ENCODE measurements at regions not wholly inside any gene's neighbourhood (a gene's known extent, or its start where the extent isn't known, plus 50 kb on each side); places are given as distances from the start of the nearest gene placed in this dataset.

DNA sequence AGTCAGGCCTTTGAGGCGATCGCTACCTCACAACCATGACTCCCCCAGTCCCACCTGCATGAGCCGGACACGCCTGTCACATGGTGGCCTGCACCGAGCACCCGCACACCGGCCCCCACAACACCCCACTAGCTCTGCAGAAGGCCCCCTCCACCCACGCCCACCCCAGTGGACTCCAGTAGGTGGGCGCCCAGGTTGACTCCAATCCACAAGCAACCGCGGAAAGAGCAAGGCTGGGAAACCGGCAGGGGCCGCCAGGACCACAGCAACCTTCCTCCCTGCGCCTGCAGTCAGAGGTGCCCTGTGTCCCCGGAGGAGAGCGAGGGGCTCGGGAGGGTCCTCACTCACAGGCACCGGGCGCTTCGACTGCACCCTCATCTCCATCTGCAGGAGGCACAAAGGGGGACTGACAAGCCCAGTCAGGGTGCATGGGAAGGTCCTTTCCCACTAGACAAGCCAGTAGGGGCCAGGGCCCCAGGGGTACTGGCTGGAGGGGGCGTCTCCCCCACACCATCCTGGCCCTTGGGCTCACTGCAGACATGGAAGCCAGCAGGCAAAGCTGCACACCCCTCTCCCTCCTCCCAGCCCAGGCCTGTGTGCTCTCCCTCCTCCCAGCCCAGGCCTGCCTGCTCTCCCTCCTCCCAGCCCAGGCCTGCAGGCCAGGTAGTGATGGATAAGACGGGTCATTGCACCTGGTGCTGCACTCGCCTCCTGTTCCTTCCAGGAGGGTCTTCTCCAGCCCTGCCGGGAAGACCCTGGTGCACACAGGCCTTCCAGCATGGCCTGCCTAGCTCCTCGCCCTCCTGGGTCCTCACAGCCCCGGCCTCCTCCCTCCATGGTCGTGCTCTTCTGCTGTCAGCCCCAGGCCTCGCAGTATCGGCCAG lies 137.2 kb downstream of the DLL1 start:
- TF ChIP-seq, protein P1, sequence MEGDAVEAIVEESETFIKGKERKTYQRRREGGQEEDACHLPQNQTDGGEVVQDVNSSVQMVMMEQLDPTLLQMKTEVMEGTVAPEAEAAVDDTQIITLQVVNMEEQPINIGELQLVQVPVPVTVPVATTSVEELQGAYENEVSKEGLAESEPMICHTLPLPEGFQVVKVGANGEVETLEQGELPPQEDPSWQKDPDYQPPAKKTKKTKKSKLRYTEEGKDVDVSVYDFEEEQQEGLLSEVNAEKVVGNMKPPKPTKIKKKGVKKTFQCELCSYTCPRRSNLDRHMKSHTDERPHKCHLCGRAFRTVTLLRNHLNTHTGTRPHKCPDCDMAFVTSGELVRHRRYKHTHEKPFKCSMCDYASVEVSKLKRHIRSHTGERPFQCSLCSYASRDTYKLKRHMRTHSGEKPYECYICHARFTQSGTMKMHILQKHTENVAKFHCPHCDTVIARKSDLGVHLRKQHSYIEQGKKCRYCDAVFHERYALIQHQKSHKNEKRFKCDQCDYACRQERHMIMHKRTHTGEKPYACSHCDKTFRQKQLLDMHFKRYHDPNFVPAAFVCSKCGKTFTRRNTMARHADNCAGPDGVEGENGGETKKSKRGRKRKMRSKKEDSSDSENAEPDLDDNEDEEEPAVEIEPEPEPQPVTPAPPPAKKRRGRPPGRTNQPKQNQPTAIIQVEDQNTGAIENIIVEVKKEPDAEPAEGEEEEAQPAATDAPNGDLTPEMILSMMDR (IDR thresholded peaks at IDR 0.05; ENCODE audit: control extremely low read depth, extremely low read depth) = no peak
- Histone ChIP-seq H3K9me3 (ENCODE audit: control insufficient read depth in 4 of 4, insufficient read depth in 3 of 4, low read length in 3 of 4) (no peaks in the 10 kb centered on the region), H3K27me3 (ENCODE audit: control insufficient read depth in 3 of 3, insufficient read depth in 3 of 3, low read length in 2 of 3) (peaks cover 0 to 3% (median under 1%) of the 10 kb centered on the region in 3 donors), H3K4me3 (no peak overlapping the region), H3K27ac (ENCODE audit: low read depth in 1 of 2, low read length in 1 of 2) (peak overlapping the region in 1 of 2 donors; percentile 87), H3K9ac (ENCODE audit: insufficient read depth in 1 of 2, low read length in 2 of 2) (no peak overlapping the region), H3K36me3 (ENCODE audit: control insufficient read depth in 4 of 4, insufficient read depth in 4 of 4, low read length in 4 of 4) (no peaks in the 10 kb centered on the region), H3K4me1 (ENCODE audit: control insufficient read depth in 5 of 5, insufficient read depth in 5 of 5, low read length in 5 of 5) (peaks cover 0 to 8% (median 0%) of the 10 kb centered on the region in 5 donors)
- 90 to 91% methylated on average over 29 of the region's 29 CpGs for WGBS, 2 donors
- ATAC-seq (ENCODE audit: insufficient read depth, low FRiP score) = no peak
- no peak for DNase-seq

DNA sequence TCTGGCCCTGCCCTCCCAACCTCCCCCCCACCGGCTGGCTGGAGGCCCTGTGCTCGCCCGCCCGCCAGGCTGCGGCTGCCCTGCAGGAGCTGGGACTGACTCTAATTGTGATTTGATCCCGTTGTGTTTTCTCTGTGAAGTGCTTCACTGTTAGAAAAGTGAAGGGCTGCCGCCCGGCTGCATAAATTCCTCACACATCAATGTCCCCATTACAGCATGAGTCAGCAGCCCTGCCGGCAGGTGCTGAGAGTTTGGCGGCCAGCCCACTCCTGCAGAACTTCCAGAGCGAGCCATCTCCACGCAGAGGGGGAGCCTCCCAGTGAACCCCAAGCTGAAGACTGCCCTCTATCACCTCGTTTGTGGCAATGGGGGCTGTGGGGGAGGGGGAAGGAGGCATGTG lies 137.9 kb downstream of the DLL1 start:
- H3K9ac ChIP-seq (ENCODE audit: insufficient read depth in 1 of 2, low read length in 2 of 2) = no peak overlapping the region
- H3K36me3 ChIP-seq (ENCODE audit: control insufficient read depth in 4 of 4, insufficient read depth in 4 of 4, low read length in 4 of 4) = no peaks in the 10 kb centered on the region
- peaks cover 0 to 8% (median 2%) of the 10 kb centered on the region in 5 donors for H3K4me1 ChIP-seq (ENCODE audit: control insufficient read depth in 5 of 5, insufficient read depth in 5 of 5, low read length in 5 of 5)
- H3K27me3 ChIP-seq (ENCODE audit: control insufficient read depth in 3 of 3, insufficient read depth in 3 of 3, low read length in 2 of 3) = peaks cover 0 to 7% (median 2%) of the 10 kb centered on the region in 3 donors
- peak; percentile 57 to 74 (median 69) for DNase-seq
- peak overlapping the region in 1 of 2 donors; percentile 87 for H3K27ac ChIP-seq (ENCODE audit: low read depth in 1 of 2, low read length in 1 of 2)
- 31 to 35% methylated on average over 12 to 13 of the region's 13 CpGs for WGBS, 2 donors
- no peaks in the 10 kb centered on the region for H3K9me3 ChIP-seq (ENCODE audit: control insufficient read depth in 4 of 4, insufficient read depth in 3 of 4, low read length in 3 of 4)
- TF ChIP-seq, protein P1 (IDR thresholded peaks at IDR 0.05; ENCODE audit: control extremely low read depth, extremely low read depth) = no peak
- peak; percentile 5 for ATAC-seq (ENCODE audit: insufficient read depth, low FRiP score)
- H3K4me3 ChIP-seq = no peak overlapping the region

DNA sequence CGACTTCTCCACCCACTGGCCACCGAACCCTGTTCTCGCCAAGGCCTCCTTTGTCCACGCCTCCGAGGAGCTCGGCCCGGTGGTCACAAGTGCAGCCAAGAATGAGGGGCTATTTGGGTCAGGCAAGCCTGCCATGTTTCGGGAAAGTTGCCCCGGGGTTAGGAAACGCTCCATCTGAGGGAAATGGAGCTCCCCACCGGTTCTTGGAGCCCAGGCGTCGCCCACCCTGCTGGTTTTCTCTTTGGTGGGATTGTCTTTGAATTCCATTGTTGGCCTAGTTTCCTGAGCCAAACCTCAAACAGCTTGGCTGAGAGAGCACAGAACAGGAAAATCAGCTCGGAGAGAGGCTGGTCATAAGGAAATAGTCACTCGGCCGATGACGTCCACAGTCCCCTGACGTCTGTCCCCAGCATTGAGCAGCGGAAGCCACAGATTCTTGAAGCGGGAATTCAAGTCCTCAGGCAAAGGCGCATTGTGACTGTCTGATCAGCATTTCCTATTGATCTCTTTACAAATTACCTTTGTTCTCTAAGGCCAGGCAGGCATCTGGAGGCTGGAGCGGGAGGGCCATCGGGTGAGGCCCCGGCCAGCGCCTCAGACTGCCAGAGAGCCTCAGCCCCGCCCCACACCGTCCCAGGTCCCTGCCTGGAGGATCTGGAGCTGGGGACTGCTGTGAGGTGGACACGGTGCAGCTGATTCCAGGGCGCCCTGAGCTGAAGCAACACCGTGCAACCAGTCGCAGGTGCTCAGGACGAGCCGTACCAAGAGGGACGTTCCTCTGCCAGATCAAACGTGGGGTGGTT lies 138.6 kb downstream of the DLL1 start:
- no peak overlapping the region for H3K9ac ChIP-seq (ENCODE audit: insufficient read depth in 1 of 2, low read length in 2 of 2)
- H3K27ac ChIP-seq (ENCODE audit: low read depth in 1 of 2, low read length in 1 of 2) = peak overlapping the region; percentile 55 to 87
- ATAC-seq (ENCODE audit: insufficient read depth, low FRiP score) = no peak
- no peaks in the 10 kb centered on the region for H3K9me3 ChIP-seq (ENCODE audit: control insufficient read depth in 4 of 4, insufficient read depth in 3 of 4, low read length in 3 of 4)
- peaks cover 0 to 8% (median 6%) of the 10 kb centered on the region in 5 donors for H3K4me1 ChIP-seq (ENCODE audit: control insufficient read depth in 5 of 5, insufficient read depth in 5 of 5, low read length in 5 of 5)
- no peak overlapping the region for H3K4me3 ChIP-seq
- TF ChIP-seq, protein P1 (IDR thresholded peaks at IDR 0.05; ENCODE audit: control extremely low read depth, extremely low read depth) = no peak
- WGBS, 2 donors = 39 to 50% methylated on average over 35 of the region's 35 CpGs
- no peaks in the 10 kb centered on the region for H3K36me3 ChIP-seq (ENCODE audit: control insufficient read depth in 4 of 4, insufficient read depth in 4 of 4, low read length in 4 of 4)
- peak; percentile 49 to 78 (median 50) for DNase-seq
- peaks cover 0 to 10% (median 2%) of the 10 kb centered on the region in 3 donors for H3K27me3 ChIP-seq (ENCODE audit: control insufficient read depth in 3 of 3, insufficient read depth in 3 of 3, low read length in 2 of 3)

All from lung (tissue), 11 donors.